ENCODE measurements at regions not wholly inside any gene's neighbourhood (a gene's known extent, or its start where the extent isn't known, plus 50 kb on each side); places are given as distances from the start of the nearest gene placed in this dataset.
A peak's percentile ranks its signal among the peaks of the same experiment; 100 is the strongest.

GRCh38 chr6:12228447-12229146 is 61.6 kb upstream of the EDN1 start:
- H3K4me1 Mint-ChIP-seq (ENCODE audit: low read depth), result peaks cover 28% of the 10 kb centered on the region
- CTCF ChIA-PET, result interaction anchor here (0.7 to 1.8 kb wide), 3 partner anchors 62 to 653 kb away, joined by 3 to 6 read pairs (median 3); partner anchors contain the start of gene EDN1
- H3K36me3 Mint-ChIP-seq (ENCODE audit: low read depth), result no peaks in the 10 kb centered on the region
- intact Hi-C loops (cut with micrococcal nuclease), result no loop called here
- TF ChIP-seq CTCF (IDR thresholded peaks at IDR 0.05), result no peak
- H3K27ac Mint-ChIP-seq, result no peak overlapping the region
- DNase-seq, result no peak
- ATAC-seq, result no peak
- peaks cover 2% of the 10 kb centered on the region for H3K9me3 Mint-ChIP-seq
- POLR2A ChIA-PET, result no interaction called here
- no peak overlapping the region for H3K4me3 Mint-ChIP-seq
- no peaks in the 10 kb centered on the region for H3K27me3 Mint-ChIP-seq

- TF ChIP-seq CTCF (IDR thresholded peaks at IDR 0.05), result no peak
- Mint-ChIP-seq H3K9me3 (peaks cover 2% of the 10 kb centered on the region), H3K27ac (no peak overlapping the region), H3K36me3 (ENCODE audit: low read depth) (no peaks in the 10 kb centered on the region), H3K4me1 (ENCODE audit: low read depth) (peaks cover 35% of the 10 kb centered on the region), H3K4me3 (no peak overlapping the region), H3K27me3 (no peaks in the 10 kb centered on the region)
- DNase-seq (peak; percentile 18), ATAC-seq (no peak)
- CTCF ChIA-PET, result interaction anchor here (0.7 to 1.8 kb wide), 3 partner anchors 61 to 653 kb away, joined by 3 to 6 read pairs (median 3); partner anchors contain the start of gene EDN1
- intact Hi-C loops (cut with micrococcal nuclease), result no loop called here
- POLR2A ChIA-PET, result no interaction called here
These were observed 60.8 kb upstream of the EDN1 start for GRCh38 chr6:12229332-12229731.

DNA sequence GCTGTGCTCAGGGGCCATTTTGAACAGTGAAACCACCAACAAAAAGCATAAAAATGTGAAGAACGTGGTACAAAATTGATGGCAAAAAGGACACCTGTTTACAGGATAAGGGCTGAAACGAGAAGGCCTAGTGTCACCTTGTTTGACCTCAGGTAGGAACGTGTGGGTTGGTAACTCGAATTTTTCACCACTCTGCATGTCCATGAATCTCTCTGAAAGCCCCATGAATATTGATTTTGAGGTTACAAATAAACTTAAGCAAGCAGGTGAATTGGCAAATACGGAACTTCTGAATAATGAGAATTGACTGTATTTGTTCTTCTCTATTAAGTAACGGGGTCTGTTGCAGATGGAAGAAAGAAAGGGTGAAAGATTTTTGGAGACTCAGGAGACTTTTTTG is 59.6 kb upstream of the EDN1 start:
- Mint-ChIP-seq H3K4me1 (ENCODE audit: low read depth) (peaks cover 35% of the 10 kb centered on the region), H3K27ac (no peak overlapping the region), H3K9me3 (peaks cover 2% of the 10 kb centered on the region), H3K27me3 (no peaks in the 10 kb centered on the region), H3K36me3 (ENCODE audit: low read depth) (no peaks in the 10 kb centered on the region), H3K4me3 (no peak overlapping the region)
- ATAC-seq, result no peak
- ChIA-PET POLR2A (no interaction called here), CTCF (interaction anchor here (1.8 kb wide), 1 partner anchor 575 kb away, joined by 6 read pairs; no protein-coding TSS in a partner anchor)
- TF ChIP-seq CTCF (IDR thresholded peaks at IDR 0.05), result no peak
- intact Hi-C loops (cut with micrococcal nuclease), result loop anchor here (5.0 kb wide), 1 partner anchor 573 kb away; no protein-coding TSS in a partner anchor
- DNase-seq, result no peak

DNA sequence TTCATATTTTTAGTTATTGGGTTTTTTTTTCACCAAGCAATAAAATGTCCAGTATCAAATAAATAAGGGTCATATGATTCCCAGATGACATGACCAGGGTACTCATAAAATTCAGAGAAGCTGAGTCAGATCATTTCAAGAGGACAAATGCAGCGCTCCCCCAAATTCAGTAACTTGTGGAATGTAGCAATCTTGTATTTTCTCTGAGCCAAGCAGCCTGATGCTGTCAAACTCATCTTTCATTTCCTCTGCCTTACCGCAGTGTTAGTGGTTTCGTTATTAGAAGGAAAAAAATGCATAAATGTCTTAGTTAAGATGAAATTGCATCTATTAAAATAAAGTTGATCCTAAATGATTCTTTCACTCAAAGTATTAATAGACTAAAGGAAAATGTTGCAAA is 57.8 kb upstream of the EDN1 start:
- no peaks in the 10 kb centered on the region for H3K27me3 Mint-ChIP-seq
- peaks cover 35% of the 10 kb centered on the region for H3K4me1 Mint-ChIP-seq (ENCODE audit: low read depth)
- peaks cover 2% of the 10 kb centered on the region for H3K9me3 Mint-ChIP-seq
- DNase-seq, result no peak
- TF ChIP-seq CTCF (IDR thresholded peaks at IDR 0.05), result no peak
- ATAC-seq, result no peak
- ChIA-PET CTCF (interaction anchor here (1.0 to 2.5 kb wide), 9 partner anchors 13 to 716 kb away, joined by 3 to 24 read pairs (median 4); partner anchors contain the start of gene EDN1), POLR2A (no interaction called here)
- intact Hi-C loops (cut with micrococcal nuclease), result loop anchor here (5.0 kb wide), 1 partner anchor 575 kb away; no protein-coding TSS in a partner anchor
- H3K36me3 Mint-ChIP-seq (ENCODE audit: low read depth), result no peaks in the 10 kb centered on the region
- H3K27ac Mint-ChIP-seq, result no peak overlapping the region
- H3K4me3 Mint-ChIP-seq, result no peak overlapping the region

GRCh38 chr6:12232821-12233220 is 57.3 kb upstream of the EDN1 start:
- Mint-ChIP-seq H3K27me3 (no peaks in the 10 kb centered on the region), H3K36me3 (ENCODE audit: low read depth) (no peaks in the 10 kb centered on the region), H3K27ac (peak overlapping the region; percentile 23), H3K4me3 (no peak overlapping the region), H3K9me3 (peaks cover 2% of the 10 kb centered on the region), H3K4me1 (ENCODE audit: low read depth) (peaks cover 35% of the 10 kb centered on the region)
- ATAC-seq (no peak), DNase-seq (no peak)
- intact Hi-C loops (cut with micrococcal nuclease), result loop anchor here (5.0 kb wide), 1 partner anchor 576 kb away; no protein-coding TSS in a partner anchor
- TF ChIP-seq CTCF (IDR thresholded peaks at IDR 0.05), result no peak
- POLR2A ChIA-PET, result interaction anchor here (1.0 kb wide), 1 partner anchor 226 kb away, joined by 3 read pairs; no protein-coding TSS in a partner anchor
- CTCF ChIA-PET, result interaction anchor here (1.0 to 2.5 kb wide), 8 partner anchors 13 to 717 kb away, joined by 3 to 24 read pairs (median 4); no protein-coding TSS in a partner anchor

All from activated CD8-positive, alpha-beta T cell treated with anti-CD3 and anti-CD28 coated beads for 36 hours (primary cell).